ENCODE measurements at regions not wholly inside any gene's neighbourhood (a gene's known extent, or its start where the extent isn't known, plus 50 kb on each side); places are given as distances from the start of the nearest gene placed in this dataset.

DNA sequence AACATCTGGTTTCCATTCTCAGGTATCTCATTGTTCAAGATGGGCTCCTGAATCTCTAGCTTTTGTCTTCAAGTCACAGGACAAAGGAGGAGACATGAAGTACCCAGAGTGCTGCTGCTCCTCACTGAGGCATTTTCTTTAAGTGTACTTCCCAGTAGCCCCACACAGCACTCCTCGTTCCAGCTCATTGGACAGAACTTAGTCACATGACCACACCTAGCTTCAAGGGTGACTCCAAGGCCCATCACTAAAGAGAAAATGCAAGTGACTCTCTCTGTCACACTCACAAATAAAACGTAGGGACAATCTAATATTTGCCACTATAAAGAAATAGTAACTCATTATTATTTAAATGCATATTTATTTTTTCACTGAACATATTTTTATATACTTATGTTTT lies 58.3 kb upstream of the NEUROD6 start:
- no peaks in the 10 kb centered on the region for H3K36me3 Mint-ChIP-seq (ENCODE audit: low read depth)
- intact Hi-C loops (cut with micrococcal nuclease): no loop called here
- POLR2A ChIA-PET: no interaction called here
- no peak overlapping the region for H3K27ac Mint-ChIP-seq
- TF ChIP-seq, protein P1, sequence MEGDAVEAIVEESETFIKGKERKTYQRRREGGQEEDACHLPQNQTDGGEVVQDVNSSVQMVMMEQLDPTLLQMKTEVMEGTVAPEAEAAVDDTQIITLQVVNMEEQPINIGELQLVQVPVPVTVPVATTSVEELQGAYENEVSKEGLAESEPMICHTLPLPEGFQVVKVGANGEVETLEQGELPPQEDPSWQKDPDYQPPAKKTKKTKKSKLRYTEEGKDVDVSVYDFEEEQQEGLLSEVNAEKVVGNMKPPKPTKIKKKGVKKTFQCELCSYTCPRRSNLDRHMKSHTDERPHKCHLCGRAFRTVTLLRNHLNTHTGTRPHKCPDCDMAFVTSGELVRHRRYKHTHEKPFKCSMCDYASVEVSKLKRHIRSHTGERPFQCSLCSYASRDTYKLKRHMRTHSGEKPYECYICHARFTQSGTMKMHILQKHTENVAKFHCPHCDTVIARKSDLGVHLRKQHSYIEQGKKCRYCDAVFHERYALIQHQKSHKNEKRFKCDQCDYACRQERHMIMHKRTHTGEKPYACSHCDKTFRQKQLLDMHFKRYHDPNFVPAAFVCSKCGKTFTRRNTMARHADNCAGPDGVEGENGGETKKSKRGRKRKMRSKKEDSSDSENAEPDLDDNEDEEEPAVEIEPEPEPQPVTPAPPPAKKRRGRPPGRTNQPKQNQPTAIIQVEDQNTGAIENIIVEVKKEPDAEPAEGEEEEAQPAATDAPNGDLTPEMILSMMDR (IDR thresholded peaks at IDR 0.05): no peak
- H3K27me3 Mint-ChIP-seq: no peaks in the 10 kb centered on the region
- H3K9me3 Mint-ChIP-seq: no peaks in the 10 kb centered on the region
- CTCF ChIA-PET: no interaction called here
- H3K4me1 Mint-ChIP-seq: no peaks in the 10 kb centered on the region
- no peak for DNase-seq
- no peak overlapping the region for H3K4me3 Mint-ChIP-seq
- ATAC-seq (ENCODE audit: low read depth): no peak

DNA sequence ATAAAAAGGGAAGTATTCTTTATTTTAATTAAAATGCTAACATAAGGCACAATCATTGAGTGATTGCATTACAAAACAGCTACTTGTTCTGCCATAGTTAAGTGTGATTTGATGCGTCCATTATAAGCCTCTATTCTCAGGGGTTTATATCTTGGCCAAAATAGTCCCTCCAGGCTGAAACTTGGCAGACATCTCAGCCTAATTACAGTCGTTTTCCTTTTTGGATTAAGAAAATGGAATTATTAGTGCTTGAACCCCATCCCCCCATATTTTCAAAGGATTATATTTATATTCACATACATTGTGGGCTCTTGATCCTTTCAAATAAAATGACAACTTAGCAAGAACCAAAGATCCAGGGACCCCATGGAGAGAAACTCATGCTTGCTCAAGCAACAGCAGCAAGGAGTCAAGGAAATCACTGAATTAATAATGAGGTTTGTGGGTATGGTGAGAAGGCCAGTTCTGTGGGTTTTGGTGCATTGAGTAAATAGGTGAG lies 66.7 kb upstream of the NEUROD6 start:
- DNase-seq (no peak), ATAC-seq (ENCODE audit: low read depth) (no peak)
- Mint-ChIP-seq H3K36me3 (ENCODE audit: low read depth) (no peaks in the 10 kb centered on the region), H3K27ac (no peak overlapping the region), H3K4me3 (no peak overlapping the region), H3K27me3 (no peaks in the 10 kb centered on the region), H3K4me1 (no peaks in the 10 kb centered on the region), H3K9me3 (no peaks in the 10 kb centered on the region)
- intact Hi-C loops (cut with micrococcal nuclease): no loop called here
- ChIA-PET CTCF (no interaction called here), POLR2A (no interaction called here)
- TF ChIP-seq, protein P1 (IDR thresholded peaks at IDR 0.05): no peak

DNA sequence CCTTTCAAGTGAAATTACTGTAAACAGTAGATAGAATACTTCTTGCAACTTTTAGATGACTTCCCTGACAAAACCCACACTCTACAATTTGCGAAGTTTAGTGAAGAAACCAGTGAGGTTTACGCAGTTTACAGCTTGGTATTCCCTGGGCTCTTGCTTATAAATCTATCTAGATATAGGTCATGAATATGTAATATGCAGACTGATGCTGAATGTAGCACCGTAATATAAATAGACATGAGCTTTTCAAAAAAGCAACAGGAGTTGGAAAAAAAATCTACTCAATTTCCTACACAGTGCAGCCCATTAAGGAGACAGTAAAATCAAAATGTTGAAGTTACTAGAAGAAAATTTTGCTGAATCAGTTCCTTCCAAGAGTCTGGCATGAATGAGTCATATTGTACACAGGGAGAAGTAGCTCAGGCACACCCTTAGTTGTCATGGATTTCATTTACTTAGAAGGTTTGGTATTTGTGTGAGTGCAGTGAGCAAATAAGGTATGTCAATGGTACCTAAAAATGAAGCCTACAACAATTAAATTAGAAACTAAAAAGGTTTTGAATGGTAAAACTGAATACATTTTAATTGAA lies 67.7 kb upstream of the NEUROD6 start:
- Mint-ChIP-seq H3K27ac (no peak overlapping the region), H3K4me3 (no peak overlapping the region), H3K9me3 (no peaks in the 10 kb centered on the region), H3K27me3 (no peaks in the 10 kb centered on the region), H3K4me1 (no peaks in the 10 kb centered on the region), H3K36me3 (ENCODE audit: low read depth) (no peaks in the 10 kb centered on the region)
- TF ChIP-seq, protein P1 (IDR thresholded peaks at IDR 0.05): no peak
- intact Hi-C loops (cut with micrococcal nuclease): no loop called here
- no peak for DNase-seq
- POLR2A ChIA-PET: no interaction called here
- ATAC-seq (ENCODE audit: low read depth): no peak
- CTCF ChIA-PET: no interaction called here

DNA sequence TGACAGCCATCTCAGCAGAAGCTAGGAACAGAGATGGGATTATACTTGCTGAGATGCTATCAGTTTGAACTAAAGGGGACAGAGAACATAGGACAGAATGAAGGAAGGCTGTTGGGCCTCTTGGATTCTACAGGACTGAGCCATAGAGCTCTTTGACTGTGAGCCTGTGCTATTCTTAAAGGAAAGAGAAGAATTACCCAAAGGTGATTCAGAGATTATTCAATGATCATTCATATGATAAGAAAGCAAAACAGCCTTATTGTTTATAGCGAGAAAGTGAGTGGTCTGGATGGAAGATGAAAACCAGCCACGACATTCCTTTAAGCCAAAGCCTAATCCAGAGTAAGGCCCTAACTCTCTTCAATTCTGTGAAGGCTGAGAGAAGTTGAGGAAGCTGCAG lies 69.7 kb upstream of the NEUROD6 start:
- ChIA-PET POLR2A (no interaction called here), CTCF (no interaction called here)
- H3K4me3 Mint-ChIP-seq: no peak overlapping the region
- ATAC-seq (ENCODE audit: low read depth): no peak
- TF ChIP-seq, protein P1 (IDR thresholded peaks at IDR 0.05): no peak
- H3K27me3 Mint-ChIP-seq: no peaks in the 10 kb centered on the region
- no peak for DNase-seq
- no peak overlapping the region for H3K27ac Mint-ChIP-seq
- no peaks in the 10 kb centered on the region for H3K4me1 Mint-ChIP-seq
- intact Hi-C loops (cut with micrococcal nuclease): no loop called here
- H3K9me3 Mint-ChIP-seq: no peaks in the 10 kb centered on the region
- no peaks in the 10 kb centered on the region for H3K36me3 Mint-ChIP-seq (ENCODE audit: low read depth)

DNA sequence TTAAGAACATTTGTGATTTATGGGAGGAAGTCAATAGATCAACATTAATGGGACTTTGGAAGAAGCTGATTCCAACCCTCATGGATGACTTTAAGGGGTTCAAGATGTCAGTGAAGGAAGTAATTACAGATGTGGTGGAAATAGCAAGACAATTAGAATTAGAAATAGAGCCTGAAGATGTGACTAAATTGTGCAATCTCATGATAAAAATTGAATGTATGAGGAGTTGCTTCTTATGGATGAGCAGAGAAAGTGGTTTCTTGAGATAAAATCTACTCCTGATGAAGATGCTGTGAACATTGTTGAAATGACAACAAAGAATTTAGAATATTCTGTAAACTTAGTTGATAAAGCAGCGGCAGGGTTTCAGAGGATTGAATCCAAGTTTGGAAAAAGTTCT lies 70.9 kb upstream of the NEUROD6 start:
- no peak overlapping the region for H3K27ac Mint-ChIP-seq
- intact Hi-C loops (cut with micrococcal nuclease): no loop called here

More for the DNA sequence above, 70.9 kb upstream of the NEUROD6 start:
- Mint-ChIP-seq H3K27me3 (no peaks in the 10 kb centered on the region), H3K4me3 (no peak overlapping the region), H3K36me3 (ENCODE audit: low read depth) (no peaks in the 10 kb centered on the region), H3K9me3 (no peaks in the 10 kb centered on the region), H3K4me1 (no peaks in the 10 kb centered on the region)
- DNase-seq: no peak
- ChIA-PET CTCF (no interaction called here), POLR2A (no interaction called here)
- ATAC-seq (ENCODE audit: low read depth): no peak
- TF ChIP-seq, protein P1 (IDR thresholded peaks at IDR 0.05): no peak

All from activated B cell treated with CpG ODN at 0.5 μM for 24 hours (primary cell).